ENCODE measurements at regions not wholly inside any gene's neighbourhood (a gene's known extent, or its start where the extent isn't known, plus 50 kb on each side); places are given as distances from the start of the nearest gene placed in this dataset.

- TF ChIP-seq POLR2A (IDR thresholded peaks at IDR 0.05) (no peak), CTCF (IDR thresholded peaks at IDR 0.05 in 4 of 5, conservative IDR thresholded peaks at IDR 0.05 in 1 of 5) (no peak)
These were observed 241.5 kb upstream of the MYT1L start for GRCh38 chr2:2572393-2573204.

All from gastrocnemius medialis (tissue), 4 donors.